Heart right ventricle (tissue), 16 donors: ENCODE measurements at regions not wholly inside any gene's neighbourhood (a gene's known extent, or its start where the extent isn't known, plus 50 kb on each side); places are given as distances from the start of the nearest gene placed in this dataset.

Source experiments
- ATAC-seq, 8 donors: fragments of 200-7000 bp; cut with Tn5 transposase; one replicate each; pipeline ENCODE4 v1.9.1; 2020; ENCODE audit warnings: mild to moderate bottlenecking in 8 of 8, moderate library complexity in 8 of 8, moderate number of reproducible peaks in 1 of 8
- DNase-seq, 2 donors: peaks; one replicate each; pipeline ENCODE4 v3.0.0-alpha.2; 2020
- H3K27ac ChIP-seq, 10 donors: fragments of 200-600 bp; sonication (generic) in 2 of 10; one replicate each; pipeline versions ENCODE4 v1.5.0 to v1.8.0; 2020 to 2022; ENCODE audit warnings: mild to moderate bottlenecking in 3 of 10
- H3K27me3 ChIP-seq, 7 donors: fragments of 200-600 bp; one replicate each; pipeline ENCODE4 v1.8.0; 2021 to 2022; ENCODE audit warnings: mild to moderate bottlenecking in 2 of 7
- H3K36me3 ChIP-seq, 9 donors: fragments of 200-600 bp; sonication (generic) in 1 of 9; one replicate each; pipeline versions ENCODE4 v1.5.0 to v1.8.0; 2020 to 2022; ENCODE audit warnings: mild to moderate bottlenecking in 2 of 9
- H3K4me1 ChIP-seq, 9 donors: fragments of 200-600 bp; sonication (generic) in 1 of 9; one replicate each; pipeline versions ENCODE4 v1.5.0 to v1.8.0; 2020 to 2022; ENCODE audit warnings: mild to moderate bottlenecking in 4 of 9
- H3K4me3 ChIP-seq, 10 donors: fragments of 200-600 bp; sonication (generic) in 2 of 10; one replicate each; pipeline versions ENCODE4 v1.5.0 to v1.8.0; 2020 to 2022; ENCODE audit warnings: mild to moderate bottlenecking in 7 of 10, moderate library complexity in 2 of 10
- H3K9me3 ChIP-seq, 11 donors: fragments of 200-600 bp in 10 of 11; sonication (generic) in 2 of 11; one replicate each; pipeline versions ENCODE4 v1.5.0 to v1.8.0; 2013 to 2022; ENCODE audit warnings: mild to moderate bottlenecking in 2 of 11, control low read depth in 1 of 11, moderate library complexity in 1 of 11
- WGBS, 2 donors: extraction: QIAGEN DNeasy Blood & Tissue Kit; methylation state at CpG; one replicate each; pipeline ENCODE4 v1.1.7; 2013; ENCODE audit warnings: inconsistent platforms in 1 of 2; 5-methylcytosine and 5-hydroxymethylcytosine counted together
- intact Hi-C, 10 donors: fragments of 100-400 bp; cut with DNase I; formaldehyde crosslinking; loops; one replicate each; pipeline versions ENCODE4 v1.11.1 to v1.14.2; 2022
- TF ChIP-seq, protein P1 (sequence below), 9 donors: fragments of 200-600 bp; sonication (generic) in 2 of 9; IDR thresholded peaks; one replicate each; pipeline versions ENCODE4 v1.5.0 to v1.8.0; 2021 to 2022; ENCODE audit warnings: antibody characterized with exemption in 9 of 9, mild to moderate bottlenecking in 5 of 9, moderate library complexity in 1 of 9
- donor health status: Arrhythmogenic right ventricular cardiomyopathy.
- donor health status: ischemic (EF 13 %, LVEDD 7.1; RV severe dilation, severe dysfunction).
- donor health status: healthy with polysubstance abuse.
- donor health status: DM: no; HTN: yes; CAD: no.
- donor health status: DM: no; HTN: no; CAD: no.
- donor health status: ischemic (EF 25% LVEDD 6.9; RV normal size, moderate dysfunction).
- donor health status: ischemic (EF 25% LVEDD 5.7; RV mildly dilated, moderate dysfunction).
- donor health status: healthy.
- donor health status: DM: yes; HTN: yes; CAD: no.
- donor health status: Ischemic cardiomyopathy.
- donor health status: ischemic (EF 35%, LVEDD 5.7; RV mildly dilated, moderate dysfunction).
- donor health status: nonischemic (EF 11% LVEDD 7.7; RV severe dilation, severe dysfunction).
- donor health status: DM: yes; HTN: yes; CAD: no.
- donor health status: PGD.
- donor health status: ischemic (EF 29% LVEDD 5.4; RV normal size, mild dysfunction).
- donor health status: nonischemic (EF 23%, LVEDD 6.1; RV moderate dilation, normal function).

DNA sequence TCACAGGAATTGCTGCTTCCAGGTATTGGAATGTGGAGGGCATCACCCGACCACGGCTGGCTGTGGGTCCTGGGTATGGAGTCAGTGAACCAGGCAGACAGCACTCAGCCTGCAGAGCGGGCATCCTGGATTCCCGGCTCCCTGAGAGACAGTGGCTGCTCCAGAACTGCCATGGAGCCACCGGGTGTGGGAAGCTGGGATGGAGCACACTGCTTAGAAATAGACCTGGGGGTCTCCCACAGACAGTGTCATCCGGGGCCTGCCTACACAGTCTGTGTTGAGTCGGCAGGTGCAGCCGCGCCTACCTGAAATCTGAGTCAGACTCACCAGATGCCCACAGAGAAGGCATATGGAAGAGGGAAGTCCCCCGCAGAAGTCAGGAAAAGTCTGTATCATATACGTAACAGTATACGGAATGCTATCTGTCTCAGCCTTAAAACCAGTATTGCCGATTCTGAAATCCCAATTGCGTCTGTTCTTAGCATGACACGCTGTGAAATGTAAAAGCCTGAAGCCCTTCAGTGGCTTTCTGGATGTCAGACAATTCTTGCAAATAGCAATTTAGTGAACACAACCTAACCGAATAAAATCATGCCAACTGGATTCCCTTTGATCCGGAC lies 509.7 kb upstream of the MYT1L start:
- no peaks in the 10 kb centered on the region for H3K9me3 ChIP-seq
- no peak overlapping the region for H3K4me3 ChIP-seq
- no peak overlapping the region for H3K27ac ChIP-seq
- H3K27me3 ChIP-seq, result no peaks in the 10 kb centered on the region
- H3K36me3 ChIP-seq, result no peaks in the 10 kb centered on the region
- TF ChIP-seq, protein P1, sequence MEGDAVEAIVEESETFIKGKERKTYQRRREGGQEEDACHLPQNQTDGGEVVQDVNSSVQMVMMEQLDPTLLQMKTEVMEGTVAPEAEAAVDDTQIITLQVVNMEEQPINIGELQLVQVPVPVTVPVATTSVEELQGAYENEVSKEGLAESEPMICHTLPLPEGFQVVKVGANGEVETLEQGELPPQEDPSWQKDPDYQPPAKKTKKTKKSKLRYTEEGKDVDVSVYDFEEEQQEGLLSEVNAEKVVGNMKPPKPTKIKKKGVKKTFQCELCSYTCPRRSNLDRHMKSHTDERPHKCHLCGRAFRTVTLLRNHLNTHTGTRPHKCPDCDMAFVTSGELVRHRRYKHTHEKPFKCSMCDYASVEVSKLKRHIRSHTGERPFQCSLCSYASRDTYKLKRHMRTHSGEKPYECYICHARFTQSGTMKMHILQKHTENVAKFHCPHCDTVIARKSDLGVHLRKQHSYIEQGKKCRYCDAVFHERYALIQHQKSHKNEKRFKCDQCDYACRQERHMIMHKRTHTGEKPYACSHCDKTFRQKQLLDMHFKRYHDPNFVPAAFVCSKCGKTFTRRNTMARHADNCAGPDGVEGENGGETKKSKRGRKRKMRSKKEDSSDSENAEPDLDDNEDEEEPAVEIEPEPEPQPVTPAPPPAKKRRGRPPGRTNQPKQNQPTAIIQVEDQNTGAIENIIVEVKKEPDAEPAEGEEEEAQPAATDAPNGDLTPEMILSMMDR (IDR thresholded peaks at IDR 0.05), result no peak
- peaks cover 0 to 9% (median 0%) of the 10 kb centered on the region in 9 donors for H3K4me1 ChIP-seq
- WGBS, 2 donors, result 93 to 94% methylated on average over 17 of the region's 17 CpGs
- intact Hi-C loops, result loop anchor here in 2 of 10 donors (10.0 kb wide), 1 partner anchor 464 kb away; no protein-coding TSS in a partner anchor
- ATAC-seq (no peak), DNase-seq (no peak)

DNA sequence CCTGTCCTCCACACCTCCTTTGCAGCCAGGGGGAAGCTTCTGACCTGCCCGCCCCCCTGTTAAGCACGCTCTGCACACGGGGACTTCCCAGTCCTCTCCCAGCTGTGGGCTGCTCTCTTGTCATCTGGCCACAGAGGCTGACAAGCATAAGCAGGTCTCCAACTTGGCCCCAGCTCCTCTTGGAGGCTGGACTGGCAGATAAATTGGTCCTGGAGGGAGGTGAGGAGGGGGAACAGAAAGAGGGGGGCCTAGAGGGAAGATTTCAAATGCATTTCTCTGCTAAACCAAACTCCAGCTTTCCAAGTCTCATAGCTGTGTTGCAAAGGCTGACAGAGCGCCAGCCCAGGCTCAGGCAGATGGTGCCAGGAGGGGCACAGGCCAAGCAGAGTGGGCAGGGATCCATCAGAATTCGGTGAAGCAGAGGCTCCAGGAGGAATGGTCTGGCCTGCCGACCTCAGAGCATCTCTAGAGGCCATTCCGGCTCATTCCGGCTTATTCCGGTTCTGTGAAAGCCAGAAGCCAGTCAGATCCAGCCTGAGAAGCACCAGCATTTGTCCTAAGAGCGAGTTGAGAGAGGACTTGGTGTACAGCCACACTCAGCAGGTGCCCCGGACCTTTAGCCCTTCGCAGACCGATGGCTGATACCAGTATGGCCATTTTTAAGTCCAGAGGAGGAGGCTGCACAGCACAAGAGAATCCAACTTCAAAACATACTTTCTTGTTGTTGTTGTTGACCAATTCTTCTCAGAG lies 508.9 kb upstream of the MYT1L start:
- DNase-seq (no peak), ATAC-seq (peak in 5 of 8 donors; percentile 29 to 72 (median 59))
- H3K9me3 ChIP-seq, result no peaks in the 10 kb centered on the region
- H3K4me3 ChIP-seq, result no peak overlapping the region
- intact Hi-C loops, result loop anchor here in 2 of 10 donors (10.0 kb wide), 1 partner anchor 465 kb away; no protein-coding TSS in a partner anchor
- 40 to 48% methylated on average over 13 of the region's 13 CpGs for WGBS, 2 donors
- H3K27ac ChIP-seq, result no peak overlapping the region
- no peaks in the 10 kb centered on the region for H3K36me3 ChIP-seq
- peaks cover 0 to 9% (median 0%) of the 10 kb centered on the region in 9 donors for H3K4me1 ChIP-seq
- TF ChIP-seq, protein P1 (IDR thresholded peaks at IDR 0.05), result no peak
- H3K27me3 ChIP-seq, result no peaks in the 10 kb centered on the region

DNA sequence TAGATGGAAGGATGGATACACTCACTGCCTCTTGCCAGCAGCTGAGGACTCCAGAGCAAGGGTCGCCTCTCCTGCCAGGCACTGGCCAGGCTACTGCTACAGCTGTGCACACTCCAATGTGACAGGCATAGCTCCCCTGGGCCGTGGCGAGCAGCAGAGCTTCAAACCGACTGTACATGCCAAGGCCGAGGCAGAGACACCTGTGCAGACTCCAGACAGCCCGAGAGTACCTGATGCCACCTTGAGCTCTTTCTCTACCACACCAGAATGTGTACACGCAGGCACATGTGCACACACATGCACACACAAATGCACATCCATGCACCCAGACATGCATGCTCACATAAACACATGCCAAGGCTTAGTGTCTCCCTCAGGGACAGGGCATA lies 508.3 kb upstream of the MYT1L start:
- Histone ChIP-seq H3K9me3 (no peaks in the 10 kb centered on the region), H3K27ac (no peak overlapping the region), H3K27me3 (no peaks in the 10 kb centered on the region), H3K4me3 (no peak overlapping the region), H3K36me3 (no peaks in the 10 kb centered on the region), H3K4me1 (peaks cover 0 to 9% (median 0%) of the 10 kb centered on the region in 9 donors)
- intact Hi-C loops, result no loop called here
- DNase-seq (no peak), ATAC-seq (peak in 3 of 8 donors; percentile 10 to 44 (median 23))
- TF ChIP-seq, protein P1 (IDR thresholded peaks at IDR 0.05), result no peak
- WGBS, 2 donors, result 70 to 79% methylated on average over 7 of the region's 7 CpGs

DNA sequence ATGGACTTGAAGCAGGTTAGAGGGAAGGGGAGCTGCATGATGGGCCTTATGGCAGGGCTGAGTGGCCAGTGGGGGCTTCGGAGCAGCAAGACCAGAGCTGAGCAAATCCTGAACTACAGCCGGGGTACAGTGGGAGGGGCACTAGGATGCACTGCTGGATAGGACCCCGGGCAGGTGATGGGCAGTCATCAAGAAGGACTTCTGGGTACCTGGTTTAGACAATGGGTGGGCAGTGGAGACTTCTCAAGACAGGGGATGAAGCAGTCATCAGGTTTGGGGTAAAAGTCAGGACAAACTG lies 507.4 kb upstream of the MYT1L start:
- no peaks in the 10 kb centered on the region for H3K27me3 ChIP-seq
- H3K4me3 ChIP-seq, result no peak overlapping the region
- H3K36me3 ChIP-seq, result no peaks in the 10 kb centered on the region
- DNase-seq (no peak), ATAC-seq (no peak)
- 79 to 94% methylated on average over 3 of the region's 3 CpGs for WGBS, 2 donors
- no peaks in the 10 kb centered on the region for H3K9me3 ChIP-seq
- intact Hi-C loops, result no loop called here
- H3K27ac ChIP-seq, result no peak overlapping the region
- TF ChIP-seq, protein P1 (IDR thresholded peaks at IDR 0.05), result no peak
- H3K4me1 ChIP-seq, result peaks cover 0 to 9% (median 0%) of the 10 kb centered on the region in 9 donors
